ENCODE measurements at regions not wholly inside any gene's neighbourhood (a gene's known extent, or its start where the extent isn't known, plus 50 kb on each side); places are given as distances from the start of the nearest gene placed in this dataset.

DNA sequence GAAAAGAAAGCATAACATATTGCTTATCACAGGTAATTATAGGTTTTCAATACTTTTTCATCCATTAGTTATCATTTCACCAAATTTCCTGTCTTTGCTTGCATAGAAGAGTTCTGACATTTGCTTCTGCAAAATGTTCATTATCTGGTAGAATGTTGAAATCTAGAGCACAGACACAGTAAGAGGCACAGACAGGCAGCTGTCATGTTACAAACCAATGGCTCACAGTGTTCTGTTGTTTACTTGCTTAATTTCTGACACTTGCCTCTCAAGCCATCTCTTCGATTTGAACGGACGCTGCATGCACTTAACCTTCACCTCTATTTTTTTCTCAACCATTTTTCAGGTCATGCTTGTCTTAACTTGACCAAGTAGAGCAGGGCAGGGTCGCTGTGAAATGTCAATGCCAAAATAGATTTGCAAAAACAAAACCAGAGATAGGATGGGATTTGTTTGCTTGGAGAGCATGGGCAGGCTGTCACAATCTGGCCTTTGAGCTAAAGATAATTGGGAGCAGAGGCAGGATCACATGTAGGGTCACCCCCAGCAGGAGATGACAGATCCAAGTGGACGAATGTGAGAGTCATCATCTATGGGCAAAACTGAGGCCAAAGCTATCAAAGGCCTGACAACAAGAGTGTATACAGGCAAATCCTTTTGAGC is 292.3 kb downstream of the SMARCA1 start:
- H3K27me3 ChIP-seq, result no peaks in the 10 kb centered on the region
- no peak overlapping the region for H3K4me3 ChIP-seq
- H3K36me3 ChIP-seq, result no peaks in the 10 kb centered on the region
- no peaks in the 10 kb centered on the region for H3K9me3 ChIP-seq
- DNase-seq, result no peak

DNA sequence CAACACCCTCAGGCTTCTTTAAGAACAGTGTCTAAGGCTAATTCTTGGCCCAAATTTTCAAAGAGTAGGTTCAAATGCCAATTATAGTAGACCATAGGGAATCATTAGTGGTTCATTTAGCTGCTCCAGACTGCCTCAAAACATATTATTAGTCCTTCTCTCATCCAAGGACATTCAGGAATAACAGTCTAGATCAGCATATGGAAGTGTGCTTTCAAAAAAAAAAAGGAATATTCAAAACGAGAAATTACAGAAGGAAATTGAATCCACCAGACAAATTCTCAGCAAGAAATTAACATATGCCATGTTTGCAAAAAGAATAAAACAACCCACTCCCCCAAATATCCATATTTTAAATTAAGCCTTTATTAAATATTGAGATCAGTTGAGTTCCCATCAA is 293.1 kb downstream of the SMARCA1 start:
- Histone ChIP-seq H3K4me3 (no peak overlapping the region), H3K36me3 (no peaks in the 10 kb centered on the region), H3K27me3 (no peaks in the 10 kb centered on the region), H3K9me3 (no peaks in the 10 kb centered on the region)
- no peak for DNase-seq

GRCh38 chrX:129227366-129227765 is 295.9 kb downstream of the SMARCA1 start:
- no peaks in the 10 kb centered on the region for H3K27me3 ChIP-seq
- no peak overlapping the region for H3K4me3 ChIP-seq
- H3K36me3 ChIP-seq, result no peaks in the 10 kb centered on the region
- no peaks in the 10 kb centered on the region for H3K9me3 ChIP-seq
- no peak for DNase-seq

GRCh38 chrX:129193357-129193756 is 329.9 kb downstream of the SMARCA1 start:
- no peaks in the 10 kb centered on the region for H3K27me3 ChIP-seq
- no peaks in the 10 kb centered on the region for H3K36me3 ChIP-seq
- DNase-seq, result peak; percentile 19
- H3K4me3 ChIP-seq, result no peak overlapping the region
- H3K9me3 ChIP-seq, result no peaks in the 10 kb centered on the region

GRCh38 chrX:129188231-129188630 is 335.1 kb downstream of the SMARCA1 start:
- no peak for DNase-seq
- no peaks in the 10 kb centered on the region for H3K27me3 ChIP-seq
- H3K36me3 ChIP-seq, result no peaks in the 10 kb centered on the region
- no peak overlapping the region for H3K4me3 ChIP-seq
- no peaks in the 10 kb centered on the region for H3K9me3 ChIP-seq

- H3K4me3 ChIP-seq, result no peak overlapping the region
- no peaks in the 10 kb centered on the region for H3K9me3 ChIP-seq
- no peaks in the 10 kb centered on the region for H3K27me3 ChIP-seq
- H3K36me3 ChIP-seq, result no peaks in the 10 kb centered on the region
- no peak for DNase-seq
Observed at GRCh38 chrX:129176710-129177109, 346.6 kb downstream of the SMARCA1 start.

DNA sequence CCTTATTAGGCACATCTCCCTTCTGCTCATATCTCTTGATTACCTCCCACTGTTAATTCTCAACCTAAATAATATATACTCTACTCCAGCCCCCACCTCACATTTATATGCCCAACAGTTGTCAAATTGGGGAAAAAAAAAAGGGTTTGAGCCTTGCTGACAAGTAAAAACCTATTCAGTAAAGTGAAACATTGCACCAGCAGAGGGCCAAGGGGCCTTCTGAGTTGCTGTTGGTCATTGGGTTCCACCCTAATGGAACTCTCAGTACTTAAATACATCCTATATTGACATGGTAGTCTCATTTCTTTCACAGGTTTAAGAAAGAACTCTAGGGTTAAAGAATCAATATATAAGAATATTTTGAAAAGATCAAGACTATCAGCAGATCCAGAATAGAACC is 362.2 kb downstream of the SMARCA1 start:
- Histone ChIP-seq H3K4me3 (no peak overlapping the region), H3K27me3 (no peaks in the 10 kb centered on the region), H3K9me3 (no peaks in the 10 kb centered on the region), H3K36me3 (no peaks in the 10 kb centered on the region)
- DNase-seq, result no peak

DNA sequence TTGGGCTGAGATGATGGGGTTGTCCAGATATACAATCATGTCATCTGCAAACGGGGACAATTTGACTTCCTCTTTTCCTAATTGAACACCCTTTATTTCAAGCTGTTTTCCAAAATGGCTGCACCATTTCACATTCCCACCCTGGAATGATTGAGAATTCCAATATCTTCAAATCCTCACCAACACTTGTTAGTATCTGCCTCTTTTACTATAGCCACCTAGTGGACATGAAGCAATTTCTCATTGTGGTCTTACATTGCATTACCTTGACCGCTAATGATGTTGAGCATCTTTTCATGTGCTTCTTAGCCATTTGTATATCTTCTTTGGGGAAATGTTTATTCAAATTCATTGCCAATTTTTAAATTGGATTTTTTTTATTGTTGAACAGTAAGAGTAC is 364.8 kb downstream of the SMARCA1 start:
- H3K9me3 ChIP-seq, result no peaks in the 10 kb centered on the region
- H3K27me3 ChIP-seq, result no peaks in the 10 kb centered on the region
- no peak overlapping the region for H3K4me3 ChIP-seq
- DNase-seq, result no peak
- no peaks in the 10 kb centered on the region for H3K36me3 ChIP-seq

- Histone ChIP-seq H3K4me3 (no peak overlapping the region), H3K27me3 (no peaks in the 10 kb centered on the region), H3K9me3 (no peaks in the 10 kb centered on the region), H3K36me3 (no peaks in the 10 kb centered on the region)
- no peak for DNase-seq
Observed at GRCh38 chrX:129145840-129146272, 377.4 kb downstream of the SMARCA1 start.

- no peaks in the 10 kb centered on the region for H3K27me3 ChIP-seq
- H3K9me3 ChIP-seq, result no peaks in the 10 kb centered on the region
- no peak for DNase-seq
- H3K4me3 ChIP-seq, result no peak overlapping the region
- H3K36me3 ChIP-seq, result no peaks in the 10 kb centered on the region
Observed at GRCh38 chrX:129145385-129145784, 377.9 kb downstream of the SMARCA1 start.

DNA sequence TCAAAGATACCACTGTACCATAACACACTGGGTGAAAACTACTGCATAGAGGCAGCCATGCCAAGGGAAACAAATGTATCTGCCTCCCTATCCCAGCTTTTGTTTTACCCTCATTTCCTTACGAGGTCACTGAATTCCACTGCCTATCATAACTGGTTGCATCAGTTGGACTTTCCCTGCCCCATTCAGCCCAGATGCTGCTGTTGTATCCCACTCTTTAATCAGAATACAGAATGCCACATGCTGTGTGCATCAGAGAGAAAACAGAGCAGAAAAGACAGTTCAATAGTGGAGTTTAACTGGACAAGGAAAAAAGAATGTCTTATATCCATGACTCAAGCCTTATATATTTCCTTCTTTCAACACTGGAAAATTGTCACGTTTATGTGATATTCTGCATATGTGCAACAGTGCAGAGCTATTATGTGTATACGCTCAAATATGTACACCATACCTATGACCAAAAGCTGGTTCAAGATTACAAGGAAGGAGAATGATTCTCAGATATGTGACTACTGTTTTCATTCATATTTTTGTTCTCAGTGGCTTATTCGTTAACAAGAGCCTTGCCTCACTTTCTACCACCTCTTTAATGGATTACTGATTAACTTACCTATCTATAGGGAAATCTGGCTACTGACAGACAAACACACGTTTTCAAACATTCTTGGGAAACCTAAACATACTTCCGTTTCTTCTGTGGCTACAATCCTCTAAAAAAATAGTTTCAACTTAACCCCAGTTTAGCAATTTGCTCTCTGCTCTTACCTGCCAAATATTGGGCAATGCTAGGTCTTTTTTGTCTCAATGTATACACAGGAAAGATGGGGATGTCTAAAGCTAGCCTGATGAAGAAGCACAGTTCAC is 378.9 kb downstream of the SMARCA1 start:
- Histone ChIP-seq H3K27me3 (no peaks in the 10 kb centered on the region), H3K36me3 (no peaks in the 10 kb centered on the region), H3K9me3 (no peaks in the 10 kb centered on the region), H3K4me3 (no peak overlapping the region)
- no peak for DNase-seq

- H3K9me3 ChIP-seq, result no peaks in the 10 kb centered on the region
- H3K27me3 ChIP-seq, result no peaks in the 10 kb centered on the region
- no peak for DNase-seq
- no peaks in the 10 kb centered on the region for H3K36me3 ChIP-seq
- H3K4me3 ChIP-seq, result no peak overlapping the region
Observed at GRCh38 chrX:129139837-129140598, 383.3 kb downstream of the SMARCA1 start.

- Histone ChIP-seq H3K36me3 (no peaks in the 10 kb centered on the region), H3K9me3 (no peaks in the 10 kb centered on the region), H3K27me3 (no peaks in the 10 kb centered on the region), H3K4me3 (no peak overlapping the region)
- DNase-seq, result no peak
Observed at GRCh38 chrX:129125122-129125914, 398.0 kb downstream of the SMARCA1 start.

DNA sequence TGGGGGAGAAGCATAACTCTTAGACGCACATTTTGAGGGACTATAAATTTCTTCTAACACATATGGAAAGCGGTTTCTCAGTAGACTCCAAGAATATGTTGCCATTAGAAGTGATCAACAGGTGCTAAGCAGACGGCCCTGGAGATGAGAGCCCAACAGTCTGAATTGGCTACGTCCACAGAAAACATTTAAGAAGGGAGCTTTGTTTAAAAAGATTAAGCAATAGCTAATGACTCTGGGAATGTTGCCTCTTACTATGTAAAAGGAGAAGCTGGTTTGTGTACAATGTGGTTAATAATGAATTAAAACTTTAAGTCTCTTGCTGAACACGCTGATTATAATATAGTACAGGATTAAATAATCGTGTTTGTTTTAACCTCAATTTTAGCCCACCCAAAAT is 399.5 kb downstream of the SMARCA1 start:
- Histone ChIP-seq H3K9me3 (no peaks in the 10 kb centered on the region), H3K36me3 (no peaks in the 10 kb centered on the region), H3K27me3 (no peaks in the 10 kb centered on the region), H3K4me3 (no peak overlapping the region)
- DNase-seq, result no peak

GRCh38 chrX:129116676-129117470 is 406.4 kb downstream of the SMARCA1 start:
- Histone ChIP-seq H3K9me3 (no peaks in the 10 kb centered on the region), H3K36me3 (no peaks in the 10 kb centered on the region), H3K27me3 (no peaks in the 10 kb centered on the region), H3K4me3 (no peak overlapping the region)
- DNase-seq, result no peak

DNA sequence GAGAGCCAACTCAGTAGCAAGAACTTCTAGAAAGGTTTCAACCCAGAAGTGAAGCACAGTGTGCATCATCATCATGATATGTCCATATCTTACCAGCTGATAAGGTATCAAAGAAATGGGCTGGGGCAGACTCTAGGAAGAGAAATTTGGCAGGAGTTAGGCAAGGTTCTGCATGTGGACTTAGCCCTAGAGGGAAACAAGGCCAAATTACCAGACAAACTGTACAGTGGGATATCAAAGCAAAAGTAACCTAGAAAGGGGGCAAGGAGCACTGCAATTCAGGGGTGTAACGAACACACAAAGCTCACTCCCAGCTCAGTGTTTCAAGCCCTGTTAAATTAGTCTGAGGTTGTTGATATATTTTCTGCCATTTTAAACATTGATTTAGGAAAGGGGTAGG is 407.4 kb downstream of the SMARCA1 start:
- H3K27me3 ChIP-seq, result no peaks in the 10 kb centered on the region
- no peak for DNase-seq
- no peak overlapping the region for H3K4me3 ChIP-seq
- H3K36me3 ChIP-seq, result no peaks in the 10 kb centered on the region
- H3K9me3 ChIP-seq, result no peaks in the 10 kb centered on the region
